ENCODE measurements at regions not wholly inside any gene's neighbourhood (a gene's known extent, or its start where the extent isn't known, plus 50 kb on each side); places are given as distances from the start of the nearest gene placed in this dataset.

DNA sequence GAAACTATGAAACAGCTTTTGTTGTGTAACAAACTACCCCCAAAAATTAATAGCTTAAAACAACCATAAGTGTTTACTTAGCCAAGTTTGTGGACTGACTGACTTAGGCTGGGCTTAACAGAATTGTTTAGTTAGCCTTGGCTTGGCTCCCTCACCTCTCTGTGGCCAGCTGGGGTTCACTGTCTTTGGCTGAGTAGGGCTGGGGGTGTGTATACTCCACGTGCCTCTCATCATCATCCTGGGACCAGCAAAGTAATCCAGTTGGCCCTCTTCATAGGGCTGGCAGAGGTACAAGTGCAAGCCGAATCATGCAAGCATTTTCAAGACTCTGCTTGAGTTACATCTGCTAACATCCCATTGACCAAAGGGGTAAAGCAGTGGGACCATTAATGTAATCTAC lies 252.3 kb downstream of the BRINP2 start:
- TF ChIP-seq, protein P1, sequence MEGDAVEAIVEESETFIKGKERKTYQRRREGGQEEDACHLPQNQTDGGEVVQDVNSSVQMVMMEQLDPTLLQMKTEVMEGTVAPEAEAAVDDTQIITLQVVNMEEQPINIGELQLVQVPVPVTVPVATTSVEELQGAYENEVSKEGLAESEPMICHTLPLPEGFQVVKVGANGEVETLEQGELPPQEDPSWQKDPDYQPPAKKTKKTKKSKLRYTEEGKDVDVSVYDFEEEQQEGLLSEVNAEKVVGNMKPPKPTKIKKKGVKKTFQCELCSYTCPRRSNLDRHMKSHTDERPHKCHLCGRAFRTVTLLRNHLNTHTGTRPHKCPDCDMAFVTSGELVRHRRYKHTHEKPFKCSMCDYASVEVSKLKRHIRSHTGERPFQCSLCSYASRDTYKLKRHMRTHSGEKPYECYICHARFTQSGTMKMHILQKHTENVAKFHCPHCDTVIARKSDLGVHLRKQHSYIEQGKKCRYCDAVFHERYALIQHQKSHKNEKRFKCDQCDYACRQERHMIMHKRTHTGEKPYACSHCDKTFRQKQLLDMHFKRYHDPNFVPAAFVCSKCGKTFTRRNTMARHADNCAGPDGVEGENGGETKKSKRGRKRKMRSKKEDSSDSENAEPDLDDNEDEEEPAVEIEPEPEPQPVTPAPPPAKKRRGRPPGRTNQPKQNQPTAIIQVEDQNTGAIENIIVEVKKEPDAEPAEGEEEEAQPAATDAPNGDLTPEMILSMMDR (conservative IDR thresholded peaks at IDR 0.05; ENCODE audit: low read length), result no peak
- TF ChIP-seq EZH2phosphoT487 (IDR thresholded peaks at IDR 0.05; ENCODE audit: borderline replicate concordance), result no peak
- no peaks in the 10 kb centered on the region for H3K36me3 ChIP-seq (ENCODE audit: insufficient read depth, low read length)
- H3K9ac ChIP-seq (ENCODE audit: low read depth, low read length, poor library complexity, severe bottlenecking), result no peak overlapping the region
- H3K79me2 ChIP-seq (ENCODE audit: insufficient read depth, low read length), result no peaks in the 10 kb centered on the region
- no peaks in the 10 kb centered on the region for H3K9me3 ChIP-seq (ENCODE audit: insufficient read depth, low read depth, low read length)
- H2AFZ ChIP-seq (ENCODE audit: low read length), result no peak overlapping the region
- no peaks in the 10 kb centered on the region for H3K27me3 ChIP-seq (ENCODE audit: insufficient read depth, low read length, poor library complexity, severe bottlenecking)
- H4K20me1 ChIP-seq (ENCODE audit: insufficient read depth, low read length, poor library complexity, severe bottlenecking), result no peaks in the 10 kb centered on the region
- H3F3A ChIP-seq (ENCODE audit: low read depth), result no peaks in the 10 kb centered on the region
- H3K4me3 ChIP-seq (ENCODE audit: low read length, poor library complexity, severe bottlenecking), result no peak overlapping the region
- H3K4me2 ChIP-seq (ENCODE audit: low read depth, low read length, poor library complexity, severe bottlenecking), result no peak overlapping the region
- H3K4me1 ChIP-seq (ENCODE audit: insufficient read depth, low read length, poor library complexity, severe bottlenecking), result no peaks in the 10 kb centered on the region
- no peaks in the 10 kb centered on the region for H3K9me2 ChIP-seq (replicated peaks; ENCODE audit: low read depth, low read length)

DNA sequence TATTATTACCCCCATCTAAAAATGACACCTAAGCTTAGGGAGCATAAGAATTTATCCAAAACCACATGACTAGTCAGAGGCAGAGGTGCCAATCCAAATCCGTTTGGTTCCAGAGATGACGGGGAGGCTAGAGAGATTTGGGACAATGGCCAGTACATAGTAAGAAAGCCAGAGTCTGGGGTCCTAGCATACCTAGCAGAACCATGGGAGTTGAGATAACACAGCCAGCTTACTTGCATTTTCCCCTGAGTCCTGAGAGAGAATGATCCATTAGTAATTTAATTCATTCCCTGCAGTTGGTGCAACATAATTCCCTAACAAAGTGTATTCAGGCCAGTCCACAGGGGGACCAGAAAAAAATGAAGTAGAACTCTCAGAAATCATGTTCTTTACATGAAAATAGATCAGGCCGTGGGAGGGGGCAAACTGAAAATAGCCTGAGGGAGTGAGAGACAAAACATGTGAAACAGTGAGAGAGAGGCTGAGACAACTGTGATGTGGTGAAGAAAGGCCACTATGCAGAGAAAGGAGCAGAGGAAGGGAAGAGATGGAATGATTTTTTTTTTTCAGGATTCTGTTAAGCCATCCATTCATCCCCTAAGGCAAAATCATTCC lies 243.3 kb downstream of the BRINP2 start:
- H3K27me3 ChIP-seq (ENCODE audit: insufficient read depth, low read length, poor library complexity, severe bottlenecking), result no peaks in the 10 kb centered on the region
- H3K36me3 ChIP-seq (ENCODE audit: insufficient read depth, low read length), result no peaks in the 10 kb centered on the region
- no peaks in the 10 kb centered on the region for H3K4me1 ChIP-seq (ENCODE audit: insufficient read depth, low read length, poor library complexity, severe bottlenecking)
- no peaks in the 10 kb centered on the region for H3K9me2 ChIP-seq (replicated peaks; ENCODE audit: low read depth, low read length)
- H4K20me1 ChIP-seq (ENCODE audit: insufficient read depth, low read length, poor library complexity, severe bottlenecking), result no peaks in the 10 kb centered on the region
- no peak overlapping the region for H3K4me2 ChIP-seq (ENCODE audit: low read depth, low read length, poor library complexity, severe bottlenecking)
- TF ChIP-seq, protein P1 (conservative IDR thresholded peaks at IDR 0.05; ENCODE audit: low read length), result no peak
- no peak for TF ChIP-seq EZH2phosphoT487 (IDR thresholded peaks at IDR 0.05; ENCODE audit: borderline replicate concordance)
- no peak overlapping the region for H3K9ac ChIP-seq (ENCODE audit: low read depth, low read length, poor library complexity, severe bottlenecking)
- H3K4me3 ChIP-seq (ENCODE audit: low read length, poor library complexity, severe bottlenecking), result no peak overlapping the region
- no peaks in the 10 kb centered on the region for H3F3A ChIP-seq (ENCODE audit: low read depth)
- H3K9me3 ChIP-seq (ENCODE audit: insufficient read depth, low read depth, low read length), result no peaks in the 10 kb centered on the region; the same call in 1 of the 2 replicates
- H2AFZ ChIP-seq (ENCODE audit: low read length), result no peak overlapping the region
- H3K79me2 ChIP-seq (ENCODE audit: insufficient read depth, low read length), result no peaks in the 10 kb centered on the region

DNA sequence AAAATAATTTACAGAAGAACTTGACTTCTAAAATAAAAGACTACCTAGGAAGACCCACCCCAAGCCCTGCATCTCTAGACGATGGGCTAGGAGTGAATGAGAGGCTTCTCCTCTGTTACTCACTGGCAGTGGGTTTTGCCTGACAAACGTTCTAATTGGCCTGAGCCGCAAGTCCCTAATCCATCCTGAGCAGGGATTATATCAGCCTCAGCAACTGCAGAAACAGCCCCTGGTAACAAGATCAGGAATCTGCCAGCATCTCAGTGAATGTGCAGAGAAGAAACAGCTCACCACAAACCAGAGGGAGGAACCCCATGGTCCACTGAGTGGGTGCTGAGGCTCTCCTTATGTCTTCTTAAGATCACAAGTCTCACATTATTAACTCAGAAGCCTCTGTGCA lies 240.6 kb downstream of the BRINP2 start:
- Histone ChIP-seq H3K36me3 (ENCODE audit: insufficient read depth, low read length) (no peaks in the 10 kb centered on the region), H3K27me3 (ENCODE audit: insufficient read depth, low read length, poor library complexity, severe bottlenecking) (no peaks in the 10 kb centered on the region), H3K9me2 (replicated peaks; ENCODE audit: low read depth, low read length) (no peaks in the 10 kb centered on the region), H3K9ac (ENCODE audit: low read depth, low read length, poor library complexity, severe bottlenecking) (no peak overlapping the region), H3K4me2 (ENCODE audit: low read depth, low read length, poor library complexity, severe bottlenecking) (no peak overlapping the region), H3F3A (ENCODE audit: low read depth) (no peaks in the 10 kb centered on the region), H3K4me3 (ENCODE audit: low read length, poor library complexity, severe bottlenecking) (no peak overlapping the region), H3K9me3 (ENCODE audit: insufficient read depth, low read depth, low read length) (no peaks in the 10 kb centered on the region), H3K79me2 (ENCODE audit: insufficient read depth, low read length) (no peaks in the 10 kb centered on the region), H4K20me1 (ENCODE audit: insufficient read depth, low read length, poor library complexity, severe bottlenecking) (no peaks in the 10 kb centered on the region), H2AFZ (ENCODE audit: low read length) (no peak overlapping the region), H3K4me1 (ENCODE audit: insufficient read depth, low read length, poor library complexity, severe bottlenecking) (no peaks in the 10 kb centered on the region)
- TF ChIP-seq, protein P1 (conservative IDR thresholded peaks at IDR 0.05; ENCODE audit: low read length), result no peak
- TF ChIP-seq EZH2phosphoT487 (IDR thresholded peaks at IDR 0.05; ENCODE audit: borderline replicate concordance), result no peak
